Mucosa of rectum (tissue), 2 donors: ENCODE measurements at regions not wholly inside any gene's neighbourhood (a gene's known extent, or its start where the extent isn't known, plus 50 kb on each side); places are given as distances from the start of the nearest gene placed in this dataset.

Experiments used
- H3K27ac ChIP-seq, 2 donors: one replicate each; pipeline ENCODE4 v1.7.0; 2013; ENCODE audit warnings: inconsistent platforms in 2 of 2, low read depth in 2 of 2, low read length in 2 of 2
- H3K27me3 ChIP-seq, 2 donors: one replicate each; pipeline ENCODE4 v1.7.0; 2013; ENCODE audit warnings: low read length in 2 of 2; ENCODE audit not compliant: control insufficient read depth in 2 of 2, insufficient read depth in 2 of 2
- H3K36me3 ChIP-seq, 2 donors: one replicate each; pipeline ENCODE4 v1.7.0; 2013; ENCODE audit warnings: low read length in 2 of 2; ENCODE audit not compliant: control insufficient read depth in 2 of 2, insufficient read depth in 2 of 2
- H3K4me1 ChIP-seq, 2 donors: one replicate each; pipeline ENCODE4 v1.7.0; 2013; ENCODE audit warnings: low read length in 2 of 2, mild to moderate bottlenecking in 1 of 2; ENCODE audit not compliant: control insufficient read depth in 2 of 2, insufficient read depth in 2 of 2
- H3K4me3 ChIP-seq, 2 donors: one replicate each; pipeline ENCODE4 v1.7.0; 2013; ENCODE audit warnings: low read length in 2 of 2
- H3K9ac ChIP-seq, 2 donors: one replicate each; pipeline ENCODE4 v1.7.0; 2013; ENCODE audit warnings: low read length in 2 of 2, low read depth in 1 of 2, mild to moderate bottlenecking in 1 of 2
- H3K9me3 ChIP-seq, 2 donors: one replicate each; pipeline ENCODE4 v1.7.0; 2013; ENCODE audit warnings: low read length in 2 of 2; ENCODE audit not compliant: control insufficient read depth in 2 of 2
- donor health status: healthy.
- donor health status: Normal muscosa, but diverticular disease.

DNA sequence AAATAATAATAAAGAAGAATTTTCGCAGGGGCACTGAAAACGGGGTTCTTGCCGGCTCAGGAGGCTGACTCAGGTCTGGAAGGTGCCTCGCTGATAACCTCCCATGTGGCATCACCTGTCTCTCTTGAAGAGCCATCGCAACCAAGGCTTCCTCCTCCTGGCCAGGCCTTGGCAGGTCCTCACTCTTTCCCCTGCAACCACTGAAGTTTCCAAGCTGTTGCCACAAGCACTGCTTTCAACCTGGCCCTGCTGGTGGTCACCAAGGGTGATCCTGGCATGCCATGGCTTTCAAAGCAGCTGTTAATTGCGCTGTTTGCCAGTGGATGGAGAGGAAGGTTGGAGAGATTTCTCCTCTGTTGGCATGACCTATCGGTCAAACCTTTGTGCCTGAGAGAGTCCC, 163.6 kb upstream of the COPS8 start:
- Histone ChIP-seq H3K27ac (no peak overlapping the region), H3K9ac (no peak overlapping the region), H3K9me3 (no peaks in the 10 kb centered on the region), H3K4me1 (no peaks in the 10 kb centered on the region), H3K4me3 (no peak overlapping the region), H3K27me3 (peaks cover 0 to 2% of the 10 kb centered on the region in 2 donors), H3K36me3 (no peaks in the 10 kb centered on the region)

DNA sequence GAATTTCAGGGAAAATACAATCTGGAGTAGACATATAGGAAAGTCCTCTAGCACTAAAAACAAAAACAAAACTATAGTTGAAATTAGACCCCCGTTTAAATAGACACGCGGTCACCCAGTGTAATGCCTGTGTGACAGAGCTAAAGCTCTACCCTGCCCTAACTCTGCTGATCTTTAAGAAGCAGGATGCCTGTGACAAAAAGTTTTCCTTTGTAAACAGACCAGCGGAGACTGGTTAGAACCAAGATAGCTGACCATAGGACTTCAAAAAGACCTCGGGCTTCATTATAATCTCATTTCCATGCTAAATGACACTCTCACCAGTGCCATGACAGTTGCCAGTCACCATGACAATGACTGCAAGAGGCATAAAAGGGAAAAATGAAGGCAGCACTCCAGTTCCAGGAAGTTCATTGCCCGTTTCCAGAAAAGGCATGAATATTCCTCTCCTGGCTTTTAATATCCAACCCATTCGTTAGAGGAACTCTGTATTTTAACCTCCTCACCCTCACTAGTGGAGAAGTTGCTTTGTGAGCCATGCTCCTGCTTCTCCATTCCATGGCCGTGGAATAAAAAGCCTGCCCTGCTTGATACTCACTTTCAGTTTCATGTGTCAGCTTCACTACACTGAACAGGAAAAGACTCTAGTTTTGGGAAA, 157.2 kb upstream of the COPS8 start:
- Histone ChIP-seq H3K4me1 (peaks cover 0 to 4% of the 10 kb centered on the region in 2 donors), H3K9ac (peak overlapping the region; percentile 27 to 43), H3K36me3 (no peaks in the 10 kb centered on the region), H3K27ac (peak overlapping the region in 1 of 2 donors; percentile 28), H3K4me3 (peak overlapping the region in 1 of 2 donors; percentile 65), H3K27me3 (no peaks in the 10 kb centered on the region), H3K9me3 (no peaks in the 10 kb centered on the region)

DNA sequence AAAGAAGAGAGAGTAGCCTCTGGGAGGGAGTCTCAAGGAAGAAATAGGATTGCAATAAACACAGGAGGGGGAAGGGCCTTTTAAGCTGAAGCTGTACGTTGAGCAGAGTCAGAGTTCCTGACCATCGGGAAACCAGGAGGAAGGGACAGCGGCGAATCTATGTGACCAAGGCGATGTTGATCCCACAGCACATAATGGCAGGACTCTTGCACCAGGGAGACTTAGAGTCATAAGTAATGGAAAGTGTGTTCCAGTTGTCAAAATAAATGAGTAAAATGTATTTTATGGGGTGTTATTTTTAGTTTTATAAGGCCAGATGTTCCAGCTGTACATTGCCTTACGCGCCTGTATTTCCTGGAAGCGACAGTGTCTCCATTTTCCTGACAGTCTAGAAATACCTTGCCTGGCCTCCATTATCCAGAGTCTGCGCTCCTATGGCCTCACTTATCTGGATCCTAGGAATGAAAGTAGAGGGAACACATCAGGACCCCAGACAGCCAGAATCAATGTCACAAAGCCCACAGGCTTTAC, 152.8 kb upstream of the COPS8 start:
- no peak overlapping the region for H3K4me3 ChIP-seq
- H3K27ac ChIP-seq = no peak overlapping the region
- no peaks in the 10 kb centered on the region for H3K36me3 ChIP-seq
- H3K9ac ChIP-seq = no peak overlapping the region
- H3K27me3 ChIP-seq = no peaks in the 10 kb centered on the region
- peaks cover 0 to 4% of the 10 kb centered on the region in 2 donors for H3K4me1 ChIP-seq
- H3K9me3 ChIP-seq = no peaks in the 10 kb centered on the region

DNA sequence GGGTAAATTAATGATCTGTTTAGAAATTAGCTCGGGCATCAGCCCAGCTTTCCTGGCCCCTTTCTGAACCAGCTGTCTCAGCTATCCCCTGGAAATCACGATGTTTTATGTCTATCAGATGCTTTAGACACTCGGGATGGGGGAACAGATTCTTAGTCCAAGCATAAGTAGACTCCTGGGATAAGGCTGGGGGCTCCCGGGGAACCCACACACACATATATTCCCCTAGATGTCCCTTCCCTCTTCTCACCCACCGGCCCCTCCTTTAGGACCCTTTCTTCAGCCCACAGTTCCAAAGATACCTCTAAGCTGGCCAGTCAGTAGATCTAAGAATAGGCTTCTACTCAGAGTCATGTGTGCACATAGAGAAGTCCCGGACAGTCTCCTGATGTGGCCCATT, 151.5 kb upstream of the COPS8 start:
- no peaks in the 10 kb centered on the region for H3K9me3 ChIP-seq
- no peaks in the 10 kb centered on the region for H3K36me3 ChIP-seq
- H3K27ac ChIP-seq = no peak overlapping the region
- no peak overlapping the region for H3K9ac ChIP-seq
- no peaks in the 10 kb centered on the region for H3K27me3 ChIP-seq
- H3K4me3 ChIP-seq = no peak overlapping the region
- no peaks in the 10 kb centered on the region for H3K4me1 ChIP-seq

DNA sequence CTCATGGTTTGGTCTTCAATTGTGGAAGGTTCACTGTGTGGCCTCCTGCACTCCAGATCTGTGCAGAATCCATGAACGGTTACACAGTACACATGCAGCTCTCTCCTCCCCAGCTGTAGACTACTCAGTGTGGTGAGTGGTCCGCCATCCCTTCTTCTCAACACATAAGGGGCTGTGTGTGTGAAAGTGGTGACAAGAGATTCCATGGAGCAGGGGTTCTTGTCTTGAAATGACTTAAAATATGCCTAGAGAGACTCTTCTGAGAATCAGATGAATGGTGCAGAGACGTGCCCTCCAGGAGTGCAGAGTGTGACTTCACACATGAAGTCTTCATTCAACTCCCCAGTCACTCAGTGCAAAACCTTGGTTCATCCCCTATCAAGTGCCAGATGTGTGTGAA, 151.0 kb upstream of the COPS8 start:
- Histone ChIP-seq H3K27me3 (no peaks in the 10 kb centered on the region), H3K27ac (no peak overlapping the region), H3K36me3 (no peaks in the 10 kb centered on the region), H3K4me3 (no peak overlapping the region), H3K9me3 (no peaks in the 10 kb centered on the region), H3K4me1 (no peaks in the 10 kb centered on the region), H3K9ac (no peak overlapping the region)

DNA sequence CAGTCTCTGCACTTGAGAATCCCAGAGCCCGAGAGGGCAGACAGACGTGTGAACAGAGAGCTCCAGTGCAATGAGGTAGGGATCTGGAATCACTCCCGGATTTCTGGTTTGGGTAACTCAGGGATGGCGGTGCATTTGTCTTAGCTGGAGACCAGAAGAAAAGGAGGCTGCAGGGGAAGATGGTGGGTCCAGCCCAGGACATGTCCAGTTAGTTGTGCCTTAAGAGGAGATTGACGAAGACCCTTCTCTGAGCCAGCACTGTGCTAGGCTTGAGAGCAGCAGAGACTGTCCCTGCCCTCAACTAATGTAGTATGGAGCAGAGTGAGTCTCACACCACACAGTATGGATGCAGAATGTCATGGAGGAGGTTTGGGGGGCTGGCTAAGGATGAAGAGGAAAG, 150.6 kb upstream of the COPS8 start:
- no peak overlapping the region for H3K4me3 ChIP-seq
- no peak overlapping the region for H3K9ac ChIP-seq
- no peaks in the 10 kb centered on the region for H3K4me1 ChIP-seq
- no peak overlapping the region for H3K27ac ChIP-seq
- H3K36me3 ChIP-seq = no peaks in the 10 kb centered on the region
- no peaks in the 10 kb centered on the region for H3K9me3 ChIP-seq
- H3K27me3 ChIP-seq = no peaks in the 10 kb centered on the region

DNA sequence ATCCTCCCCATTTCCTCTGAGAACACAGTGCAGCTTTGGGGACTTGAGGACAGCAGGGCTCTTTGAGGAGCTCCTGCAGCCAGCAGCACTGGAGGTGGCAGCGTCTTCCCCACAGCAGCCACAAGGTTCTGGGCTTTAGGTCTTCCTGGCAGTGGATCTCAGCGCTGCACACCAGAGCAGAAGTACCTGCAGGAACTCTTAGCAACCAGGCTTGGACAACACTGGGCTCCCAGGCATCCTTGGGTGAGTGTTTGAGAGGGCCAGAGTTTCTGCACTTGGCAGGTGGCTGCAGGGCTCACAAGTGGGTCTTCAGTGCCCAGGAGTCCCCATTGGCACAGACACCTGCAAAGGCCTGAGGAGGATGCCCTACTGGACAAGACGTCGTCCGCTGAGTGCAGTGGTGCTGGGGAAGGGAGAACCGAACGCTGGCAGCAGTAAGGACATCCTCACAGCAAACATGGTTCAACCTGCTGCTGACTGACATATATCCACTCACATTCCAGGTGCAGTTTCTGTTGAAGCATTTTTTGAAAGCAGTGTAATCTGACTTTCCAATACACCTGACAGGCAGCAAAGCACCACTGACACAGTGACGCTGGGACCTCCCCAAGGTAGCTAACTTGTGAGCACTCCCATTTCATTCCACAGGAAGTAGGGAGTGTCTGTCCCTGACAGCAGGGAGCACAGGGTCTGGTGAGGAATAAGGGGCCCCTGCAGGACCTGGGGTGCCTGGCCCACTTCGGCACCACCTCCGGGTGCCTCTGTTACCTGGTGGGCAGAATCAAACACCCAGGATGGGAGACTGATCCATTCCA, 149.9 kb upstream of the COPS8 start:
- Histone ChIP-seq H3K4me3 (no peak overlapping the region), H3K9ac (no peak overlapping the region), H3K4me1 (no peaks in the 10 kb centered on the region), H3K36me3 (no peaks in the 10 kb centered on the region), H3K9me3 (no peaks in the 10 kb centered on the region), H3K27me3 (no peaks in the 10 kb centered on the region), H3K27ac (no peak overlapping the region)

DNA sequence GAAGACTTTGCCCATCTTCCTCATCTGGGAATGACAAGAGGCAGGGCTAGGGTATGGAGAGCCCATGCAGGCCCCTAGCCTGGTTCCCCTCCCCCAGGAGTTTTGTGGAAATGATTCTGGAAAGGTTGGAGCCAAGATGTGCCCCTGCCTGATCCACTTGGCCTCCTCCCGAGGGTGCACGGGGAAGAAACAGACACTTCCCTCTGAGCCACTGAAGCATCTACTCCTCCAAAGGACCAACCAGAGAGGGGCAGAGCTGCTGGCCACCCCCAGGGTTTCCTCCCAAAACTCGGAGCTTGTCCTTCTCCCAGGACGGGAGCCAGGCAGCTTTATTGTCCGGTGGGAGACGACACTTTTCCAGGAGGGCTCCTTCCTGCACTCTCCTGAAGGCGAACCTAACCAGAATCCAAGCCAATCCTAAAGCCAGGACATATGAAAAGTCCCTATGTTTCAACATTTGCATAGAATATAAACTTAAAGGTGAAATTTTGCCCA, 149.2 kb upstream of the COPS8 start:
- Histone ChIP-seq H3K9ac (no peak overlapping the region), H3K27me3 (no peaks in the 10 kb centered on the region), H3K36me3 (no peaks in the 10 kb centered on the region), H3K9me3 (no peaks in the 10 kb centered on the region), H3K27ac (no peak overlapping the region), H3K4me1 (no peaks in the 10 kb centered on the region), H3K4me3 (no peak overlapping the region)

DNA sequence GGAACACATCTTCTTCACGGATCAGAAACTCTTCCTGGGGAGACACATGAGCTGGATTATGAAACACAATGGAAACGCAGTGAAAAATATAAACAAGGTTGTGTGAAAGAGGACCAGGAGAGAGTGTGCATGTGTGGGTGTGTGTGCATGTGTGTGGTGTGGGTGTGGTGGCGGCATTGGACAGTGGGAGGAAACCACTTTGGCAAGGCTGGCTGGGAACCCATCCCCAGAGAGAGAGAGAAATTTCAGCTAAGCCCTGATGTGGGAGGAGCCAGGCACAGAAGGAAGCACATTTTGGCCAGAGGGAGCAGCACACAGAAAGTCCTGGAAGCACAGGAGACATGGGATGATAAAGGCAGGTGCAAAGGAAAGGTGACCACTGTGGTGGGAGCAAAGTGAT, 147.6 kb upstream of the COPS8 start:
- Histone ChIP-seq H3K27ac (no peak overlapping the region), H3K9me3 (no peaks in the 10 kb centered on the region), H3K9ac (no peak overlapping the region), H3K27me3 (no peaks in the 10 kb centered on the region), H3K4me3 (no peak overlapping the region), H3K36me3 (no peaks in the 10 kb centered on the region), H3K4me1 (no peaks in the 10 kb centered on the region)

DNA sequence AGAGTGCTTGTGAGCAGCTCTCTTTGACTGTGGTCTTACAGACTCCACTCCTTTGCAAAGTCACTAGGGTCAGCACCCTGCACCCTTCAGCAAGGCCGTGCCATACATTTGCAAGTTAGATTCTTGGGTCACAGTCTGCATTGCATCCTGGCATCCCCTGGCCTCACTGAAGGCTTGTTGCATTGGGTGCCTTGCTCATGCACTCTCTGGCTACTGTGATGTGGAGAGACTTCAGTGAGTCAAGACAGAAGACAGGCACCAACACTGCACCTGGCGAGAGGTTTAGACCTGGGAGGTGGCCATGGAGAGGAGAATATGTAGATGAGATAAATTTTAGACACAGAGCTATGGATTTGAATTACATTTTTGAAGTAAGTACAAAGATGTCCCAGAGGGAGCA, 146.4 kb upstream of the COPS8 start:
- Histone ChIP-seq H3K27ac (no peak overlapping the region), H3K4me3 (no peak overlapping the region), H3K4me1 (no peaks in the 10 kb centered on the region), H3K9ac (no peak overlapping the region), H3K9me3 (no peaks in the 10 kb centered on the region), H3K27me3 (no peaks in the 10 kb centered on the region), H3K36me3 (no peaks in the 10 kb centered on the region)
